Dedifferentiated amniotic fluid mesenchymal stem cell (primary cell): ENCODE measurements at regions not wholly inside any gene's neighbourhood (a gene's known extent, or its start where the extent isn't known, plus 50 kb on each side); places are given as distances from the start of the nearest gene placed in this dataset.
A peak's percentile ranks its signal among the peaks of the same experiment; 100 is the strongest.

Source experiments
- DNase-seq: peaks from one replicate; pipeline ENCODE4 v3.0.0-alpha.2; 2016; ENCODE audit errors: extremely low spot score

DNA sequence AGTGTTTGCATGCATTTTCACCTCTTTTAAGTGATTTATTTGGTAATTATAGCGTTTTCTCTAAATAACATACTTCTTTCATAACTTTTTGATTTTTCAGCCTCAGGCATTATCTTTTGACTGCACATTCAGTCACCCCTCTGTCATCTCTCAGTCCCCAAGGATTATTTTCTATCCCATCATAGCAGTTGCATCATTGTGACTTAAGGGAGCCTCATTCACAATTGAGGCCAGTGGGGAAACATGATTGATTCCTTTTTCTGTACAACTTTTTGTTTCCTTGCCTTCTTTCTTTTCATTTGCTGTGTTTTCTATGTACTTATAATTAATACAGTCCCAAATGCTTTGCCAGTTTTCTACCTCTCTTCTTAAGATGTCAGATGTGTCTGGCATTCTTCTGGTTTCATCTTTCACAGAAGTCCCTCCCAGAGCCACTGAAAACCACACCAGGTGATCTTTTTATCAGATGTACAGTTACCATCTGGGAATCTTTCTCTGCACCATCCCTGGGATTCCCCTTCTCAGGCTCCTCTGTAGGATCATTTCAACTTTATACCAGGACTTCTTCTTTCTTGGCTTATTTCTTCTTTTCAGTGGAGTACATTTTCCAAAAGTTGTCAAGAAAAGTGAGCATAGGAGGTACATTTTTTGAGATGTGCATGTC lies 151.4 kb downstream of the RAP2B start:
- peak; percentile 41 for DNase-seq

DNA sequence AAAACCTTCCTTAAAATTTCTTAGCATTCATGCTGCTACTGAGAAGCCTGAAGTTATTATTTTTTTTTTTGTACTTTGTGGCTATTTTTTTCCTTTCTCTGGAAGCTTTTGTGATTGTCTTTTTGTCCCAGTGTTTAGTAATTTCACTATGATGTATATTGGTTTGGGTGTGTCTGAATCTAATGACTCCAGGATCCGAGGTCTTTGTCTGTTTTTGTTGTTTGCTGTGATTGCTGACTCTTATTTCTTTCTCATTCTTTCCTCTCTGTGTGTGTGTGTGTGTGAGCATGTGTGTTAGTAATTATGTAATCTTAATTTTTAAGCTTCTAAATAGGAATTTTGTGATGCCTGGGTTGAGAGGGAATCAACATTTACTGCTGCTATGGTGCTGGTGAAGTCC lies 152.0 kb downstream of the RAP2B start:
- no peak for DNase-seq

- DNase-seq: peak; percentile 88
Measured at GRCh38 chr3:153315781-153316180, 153.8 kb downstream of the RAP2B start.

DNA sequence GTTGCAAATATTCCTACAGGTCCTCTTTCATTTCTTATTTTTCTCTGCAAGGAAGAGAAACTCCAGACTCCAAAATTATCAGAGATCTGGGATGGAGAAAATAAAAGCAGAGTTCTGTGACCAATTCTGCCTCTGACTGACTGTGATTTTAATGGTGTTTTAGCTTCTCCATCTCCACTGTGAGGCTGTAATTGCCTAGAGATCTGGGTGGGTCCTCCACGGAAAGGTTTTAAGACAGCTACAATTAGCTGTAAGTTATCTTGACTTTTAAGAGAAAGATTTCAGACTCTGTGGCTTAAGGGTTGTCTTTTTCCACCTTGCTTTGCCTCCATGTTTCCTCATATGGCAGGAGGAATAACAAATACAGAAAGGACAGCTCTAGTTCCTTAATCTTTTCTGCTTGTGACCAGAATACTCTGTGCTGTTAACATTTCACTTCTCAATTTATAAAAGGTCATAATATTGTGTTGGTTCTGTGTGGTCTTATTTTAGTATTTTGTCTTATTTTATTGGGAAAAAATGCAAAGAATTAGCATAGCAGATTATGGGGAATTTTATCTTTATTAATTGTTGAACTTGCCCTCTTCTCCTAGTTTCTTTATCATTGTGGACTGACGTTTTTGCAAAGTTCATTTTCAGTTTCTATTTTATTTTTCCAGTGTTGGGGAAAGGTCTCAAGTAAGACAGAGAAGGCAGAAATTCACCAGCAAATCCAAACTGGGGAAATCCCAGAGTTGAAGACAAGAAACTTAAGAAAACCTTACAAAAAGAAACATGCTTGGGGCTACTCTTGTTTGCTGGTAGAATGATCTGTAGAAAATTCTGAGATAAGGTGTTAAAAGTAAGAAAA lies 157.9 kb downstream of the RAP2B start:
- no peak for DNase-seq

DNA sequence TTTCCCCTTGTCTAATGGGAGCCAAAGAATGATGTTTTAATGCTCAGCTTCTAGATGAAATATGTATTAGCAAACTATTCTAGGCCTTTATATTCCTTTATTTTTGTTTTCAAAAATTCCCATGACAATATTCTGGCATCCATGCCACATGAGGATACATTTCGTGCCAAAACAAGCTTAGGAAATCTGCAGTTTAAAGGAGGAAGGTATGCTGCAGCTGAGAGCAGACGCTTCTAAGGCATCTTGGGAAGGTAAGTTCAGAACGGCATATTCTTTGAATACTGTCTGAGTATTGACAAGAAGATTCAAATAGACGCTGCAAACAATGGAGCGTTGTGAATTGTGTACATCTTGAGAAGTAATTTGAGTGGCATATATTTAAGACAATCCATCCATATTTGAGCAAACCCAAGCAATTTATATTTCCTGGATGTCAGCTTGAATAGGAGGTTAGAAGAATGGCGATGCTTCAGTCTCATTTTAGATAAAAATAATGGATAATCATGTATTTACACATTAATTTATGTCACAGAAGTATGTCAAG lies 158.6 kb downstream of the RAP2B start:
- no peak for DNase-seq

- no peak for DNase-seq
Measured at GRCh38 chr3:153328690-153329089, 166.7 kb downstream of the RAP2B start.

- no peak for DNase-seq
Measured at GRCh38 chr3:153330901-153331300, 168.9 kb downstream of the RAP2B start.

- DNase-seq: no peak
Measured at GRCh38 chr3:153331676-153332075, 169.7 kb downstream of the RAP2B start.

GRCh38 chr3:153334558-153334957 lies 172.5 kb downstream of the RAP2B start:
- DNase-seq: no peak

DNA sequence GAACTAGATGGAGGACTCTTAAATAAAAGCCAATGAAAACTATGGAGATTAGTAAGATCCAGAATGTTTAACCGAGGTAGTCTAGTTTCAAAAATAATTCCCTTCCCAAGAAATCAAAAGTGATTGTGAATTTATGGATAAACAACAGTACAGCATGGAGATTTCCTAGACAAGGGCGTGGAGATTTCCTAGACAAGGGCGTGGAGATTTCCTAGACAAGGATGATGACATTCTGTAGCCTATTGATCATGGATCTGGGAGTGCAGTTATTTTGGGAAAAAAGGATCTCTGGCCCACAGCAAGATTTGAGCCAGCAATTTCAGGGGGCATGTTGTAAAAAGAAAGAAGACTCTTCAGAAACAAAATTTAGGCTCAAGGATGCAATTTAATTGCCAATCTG lies 175.3 kb downstream of the RAP2B start:
- DNase-seq: no peak

DNA sequence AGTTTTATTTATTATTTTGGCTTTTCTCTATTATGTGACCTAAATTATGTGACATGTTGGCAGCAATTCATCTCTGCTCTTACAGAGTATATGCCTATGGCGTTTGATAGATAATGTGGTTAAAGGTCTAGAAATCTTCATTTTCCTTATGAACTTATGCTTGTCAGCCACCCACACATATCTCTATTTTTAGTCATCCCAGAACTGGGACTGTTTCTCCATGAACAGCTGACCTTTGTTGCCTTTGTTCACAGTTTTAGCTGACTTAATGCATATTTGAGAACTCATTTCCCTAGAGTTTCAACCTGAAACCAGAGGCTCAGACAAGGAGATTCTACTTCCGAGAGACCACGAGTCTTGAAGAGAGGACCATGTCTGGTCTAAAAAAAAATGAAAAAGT lies 176.5 kb downstream of the RAP2B start:
- DNase-seq: peak; percentile 45

DNA sequence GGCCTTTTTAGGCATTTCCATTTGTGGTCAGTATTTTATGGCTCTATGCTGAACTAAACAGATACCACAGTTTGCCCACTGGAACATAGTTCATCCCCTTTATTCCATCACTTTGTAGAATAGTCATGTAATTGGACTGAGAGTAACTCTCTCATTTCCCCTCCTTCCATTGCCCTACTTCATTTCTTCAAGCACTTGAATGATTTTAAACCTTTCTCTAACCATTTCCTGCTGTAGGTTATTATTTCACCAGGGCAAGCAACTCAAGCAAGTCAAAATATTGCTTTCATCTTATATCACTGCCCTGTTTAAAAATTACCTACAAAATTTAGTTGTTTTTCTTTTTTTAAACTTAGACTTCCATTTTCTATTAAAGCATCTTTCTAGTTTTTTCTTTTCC lies 177.0 kb downstream of the RAP2B start:
- DNase-seq: no peak

DNA sequence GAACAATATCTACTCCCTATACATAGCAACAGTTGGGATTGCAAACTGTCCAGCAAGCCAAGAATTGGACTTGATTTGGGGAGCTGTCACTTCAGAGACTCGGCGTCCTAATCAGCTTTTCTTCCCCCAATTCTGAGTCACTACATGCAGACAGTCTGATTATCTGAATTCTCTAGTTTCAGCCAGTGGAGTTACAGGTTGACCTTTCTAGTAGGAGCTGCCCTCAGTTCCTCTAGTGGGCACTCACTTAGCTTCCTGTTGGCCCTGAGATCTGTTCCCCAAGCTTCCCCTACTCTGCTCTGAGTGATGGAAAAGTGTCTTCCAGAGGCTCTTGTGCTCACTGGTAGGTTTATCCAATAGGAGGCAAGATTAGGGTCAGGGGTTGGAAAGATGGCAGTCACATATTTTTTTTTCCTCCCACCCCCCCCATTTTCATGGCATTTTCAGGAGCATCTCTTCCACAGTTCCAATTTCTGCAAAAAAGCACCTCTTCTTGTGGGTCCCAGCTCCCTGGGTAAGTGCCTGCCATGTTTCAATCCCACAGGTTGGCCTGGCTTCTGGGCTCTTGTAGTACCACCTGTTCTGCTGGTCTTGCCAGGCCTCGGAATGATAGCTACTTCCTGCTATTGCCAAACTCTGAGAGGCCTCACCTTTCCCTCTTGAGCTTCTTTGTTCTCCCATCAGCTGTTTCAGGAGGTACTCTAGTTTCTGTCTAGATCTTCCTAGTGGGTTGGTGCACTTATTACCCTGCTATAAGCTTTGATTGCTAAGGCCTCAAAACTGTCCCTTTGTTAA lies 182.2 kb downstream of the RAP2B start:
- no peak for DNase-seq

DNA sequence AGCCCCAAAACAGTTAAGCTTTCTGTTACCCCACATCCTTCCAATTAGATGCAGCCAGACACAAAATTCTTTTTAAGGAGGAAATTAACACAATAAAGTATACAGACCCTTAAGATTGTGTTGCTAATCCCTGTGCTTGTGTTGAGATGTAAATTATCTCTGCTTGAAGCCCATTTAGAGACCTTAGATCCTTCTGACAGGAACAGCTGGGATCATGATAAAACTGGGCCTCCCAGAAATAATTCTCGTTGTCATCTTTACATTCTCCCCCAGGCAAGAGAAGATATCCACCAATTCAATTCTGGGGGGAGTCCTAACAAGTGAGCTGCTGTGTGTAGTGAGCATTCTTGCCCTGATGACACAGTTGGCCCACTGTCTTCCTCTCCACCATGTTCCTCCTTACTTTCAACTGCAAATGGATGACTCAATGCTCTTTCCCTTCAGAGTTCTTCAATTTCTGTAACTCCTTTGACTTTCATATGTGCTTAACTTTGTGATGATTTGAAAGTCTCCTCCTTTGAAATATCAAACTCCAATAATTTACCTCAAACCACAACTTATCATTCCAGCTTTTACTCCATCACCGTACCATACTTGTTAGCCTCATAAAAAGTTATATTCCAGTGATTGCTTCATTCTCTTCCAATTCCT lies 186.6 kb downstream of the RAP2B start:
- no peak for DNase-seq

DNA sequence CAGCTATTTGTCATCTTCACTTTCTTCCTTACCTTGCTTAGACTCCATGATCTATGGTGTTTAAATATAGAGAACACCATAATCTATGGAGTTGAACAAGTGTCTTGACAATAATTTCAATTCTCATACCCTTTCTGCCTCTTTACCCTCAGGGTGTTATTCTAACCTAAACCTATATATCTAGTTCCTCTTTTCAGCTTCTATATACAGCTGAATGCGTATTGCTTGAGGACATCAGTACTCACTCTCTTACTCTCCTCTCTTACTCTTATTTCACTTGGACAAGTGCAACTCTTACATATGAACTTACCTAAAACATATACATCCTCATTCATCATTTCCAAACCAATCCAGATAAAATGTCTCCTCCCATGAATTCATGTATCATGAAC lies 187.1 kb downstream of the RAP2B start:
- no peak for DNase-seq

- peak; percentile 54 for DNase-seq
Measured at GRCh38 chr3:153350420-153350819, 188.4 kb downstream of the RAP2B start.

DNA sequence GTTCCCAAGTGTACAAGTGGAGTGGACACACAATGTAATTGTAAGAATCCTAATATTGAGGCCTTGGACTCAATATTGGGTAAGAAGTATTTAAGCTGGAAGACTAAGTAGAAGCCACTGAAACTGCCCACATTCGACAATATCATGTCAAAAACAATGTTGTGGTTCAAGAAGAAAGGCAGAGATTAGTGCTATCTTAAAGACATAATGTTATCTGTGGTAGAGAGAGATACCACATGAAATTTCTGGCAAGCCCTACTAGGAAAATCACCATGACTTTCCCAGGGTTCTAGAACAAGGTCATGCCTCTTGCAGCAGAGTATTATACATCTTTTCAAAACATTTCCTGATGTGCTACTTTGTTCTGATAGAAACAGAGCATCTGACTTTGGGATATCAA lies 192.6 kb downstream of the RAP2B start:
- no peak for DNase-seq

- DNase-seq: no peak
Measured at GRCh38 chr3:153355559-153355958, 193.5 kb downstream of the RAP2B start.

DNA sequence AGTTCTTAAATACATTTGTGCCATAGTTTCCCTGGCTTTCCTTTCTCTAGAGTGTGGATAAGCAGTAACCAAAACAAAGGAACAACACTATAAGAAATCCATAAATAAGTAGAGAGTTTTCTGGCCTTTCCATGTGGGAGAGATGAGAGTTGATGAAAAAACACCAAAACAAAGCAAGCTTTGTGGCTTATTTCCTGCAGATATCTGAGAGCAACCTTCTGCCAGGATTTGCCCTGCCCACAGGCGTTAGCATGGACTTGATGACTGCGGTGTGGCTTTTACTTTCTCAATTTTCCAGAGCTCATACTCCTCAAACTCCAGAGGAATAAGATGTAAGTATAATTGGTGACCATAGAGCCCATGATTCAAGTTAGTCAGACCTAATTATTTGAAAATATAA lies 194.9 kb downstream of the RAP2B start:
- DNase-seq: no peak

DNA sequence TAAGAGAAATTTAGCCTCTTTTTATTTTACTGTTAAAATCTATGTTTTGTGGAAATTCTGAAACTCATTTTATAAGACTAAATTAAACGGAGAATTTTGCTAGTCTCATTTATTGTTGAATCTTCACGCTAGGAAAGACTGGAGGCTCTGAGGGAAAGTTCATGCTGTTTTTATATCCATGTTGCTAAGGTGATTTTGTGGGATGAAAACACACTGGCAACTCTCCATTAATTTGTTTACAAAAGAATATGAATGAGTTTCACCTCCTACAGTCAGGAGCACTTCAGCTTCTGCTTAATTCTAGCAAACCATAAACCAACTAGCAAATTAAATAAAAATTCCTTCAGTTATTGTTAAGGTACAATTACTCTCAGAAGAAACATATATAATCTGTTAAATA lies 195.4 kb downstream of the RAP2B start:
- DNase-seq: no peak

GRCh38 chr3:153369561-153370374 lies 207.7 kb downstream of the RAP2B start:
- no peak for DNase-seq
